AG10803 (cell line): ENCODE measurements at regions not wholly inside any gene's neighbourhood (a gene's known extent, or its start where the extent isn't known, plus 50 kb on each side); places are given as distances from the start of the nearest gene placed in this dataset.

Experiments used
- DNase-seq: peaks from one replicate; pipeline ENCODE4 v3.0.0; 2010; ENCODE audit warnings: low read depth
- H3K4me3 ChIP-seq: 2 replicates; pipeline ENCODE4 v1.5.1; 2011; ENCODE audit warnings: mild to moderate bottlenecking, low read length, control low read depth
- CTCF ChIP-seq: conservative IDR thresholded peaks from 2 replicates; pipeline ENCODE4 v1.5.1; 2011; ENCODE audit warnings: mild to moderate bottlenecking, low read length, control low read depth, inconsistent platforms

GRCh38 chr7:136062625-136063325 is 85.6 kb upstream of the MTPN start:
- TF ChIP-seq CTCF = no peak
- no peak overlapping the region for H3K4me3 ChIP-seq
- no peak for DNase-seq

DNA sequence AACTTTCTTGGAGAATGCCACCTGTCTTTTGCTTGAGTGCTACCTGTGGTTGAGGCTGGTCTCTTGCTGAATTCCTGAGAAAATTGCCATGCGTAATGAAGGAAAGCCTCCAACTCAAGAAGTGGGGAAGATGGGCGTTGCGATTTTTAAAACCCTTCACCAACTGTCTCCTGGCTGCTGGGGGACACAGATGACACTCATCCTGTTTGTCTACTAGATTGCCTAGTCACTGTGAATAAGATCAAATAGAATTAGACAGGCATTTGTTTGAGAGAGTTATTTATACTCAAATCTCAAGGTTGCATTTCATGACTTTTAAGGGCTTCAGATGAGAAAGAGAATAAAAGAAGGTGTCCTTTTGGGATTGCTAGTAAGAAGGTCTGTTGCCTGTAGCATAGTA is 84.3 kb upstream of the MTPN start:
- no peak for DNase-seq
- no peak overlapping the region for H3K4me3 ChIP-seq
- TF ChIP-seq CTCF = no peak

DNA sequence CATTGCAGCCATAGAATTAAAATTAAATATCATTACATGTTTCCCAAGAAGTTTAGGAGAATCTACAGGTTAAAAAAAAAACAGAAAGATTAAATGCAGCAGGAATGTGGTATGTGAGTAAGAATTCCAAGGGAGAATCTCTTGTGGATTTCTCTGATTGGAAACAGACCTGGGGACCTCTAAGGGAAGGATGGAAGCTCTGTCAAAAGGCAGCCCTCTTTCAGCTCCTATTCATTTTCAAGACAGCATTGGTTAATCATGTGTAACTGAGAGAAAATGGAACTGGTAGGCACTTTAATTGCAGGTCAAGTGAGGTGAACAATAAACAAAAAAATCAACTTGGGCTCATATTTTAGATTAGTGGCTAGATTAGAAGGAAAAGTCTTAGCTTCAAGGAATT is 81.4 kb upstream of the MTPN start:
- H3K4me3 ChIP-seq = no peak overlapping the region
- peak; percentile 13 for DNase-seq

DNA sequence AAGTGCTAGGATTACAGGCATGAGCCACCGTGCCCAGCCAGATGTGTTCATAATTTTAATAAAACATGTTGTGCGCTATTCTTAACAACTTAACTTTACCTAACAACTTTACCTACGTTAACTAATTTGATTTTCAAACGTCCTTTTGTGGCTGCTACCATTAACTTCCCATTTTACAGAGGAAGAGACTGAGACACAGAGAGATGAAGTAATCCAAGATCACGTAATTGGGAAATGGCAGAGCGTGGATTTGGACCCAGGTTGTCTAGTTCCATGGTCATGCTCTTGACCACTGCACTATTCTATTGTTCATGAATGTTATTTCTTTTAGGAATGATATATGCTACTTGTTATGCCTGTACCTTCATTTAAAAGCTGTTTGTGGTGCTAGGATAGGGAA is 80.3 kb upstream of the MTPN start:
- no peak for DNase-seq
- no peak overlapping the region for H3K4me3 ChIP-seq
- TF ChIP-seq CTCF = no peak

More for the DNA sequence above, 81.4 kb upstream of the MTPN start:
- TF ChIP-seq CTCF = no peak

GRCh38 chr7:136056651-136057231 is 79.6 kb upstream of the MTPN start:
- no peak for DNase-seq
- H3K4me3 ChIP-seq = no peak overlapping the region
- no peak for TF ChIP-seq CTCF

DNA sequence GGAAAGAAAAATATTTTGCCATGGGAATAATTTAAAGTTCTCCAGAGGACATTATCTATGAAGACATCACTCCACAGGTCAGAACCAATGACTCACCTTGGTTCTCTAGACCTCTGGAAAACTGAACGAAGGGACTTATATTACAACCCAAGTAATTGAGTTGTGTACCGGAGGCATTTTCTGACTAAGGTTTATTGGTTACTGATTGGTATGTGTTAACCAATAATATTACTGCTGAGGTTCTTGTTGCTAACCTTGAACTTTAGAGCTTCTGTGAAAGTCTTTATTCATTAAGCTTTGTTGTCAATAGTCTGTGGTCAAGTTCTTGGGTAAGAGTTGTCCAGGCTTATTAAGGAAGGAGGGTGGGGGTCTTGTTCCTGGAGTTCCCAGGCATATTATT is 78.1 kb upstream of the MTPN start:
- no peak overlapping the region for H3K4me3 ChIP-seq
- TF ChIP-seq CTCF = no peak

DNA sequence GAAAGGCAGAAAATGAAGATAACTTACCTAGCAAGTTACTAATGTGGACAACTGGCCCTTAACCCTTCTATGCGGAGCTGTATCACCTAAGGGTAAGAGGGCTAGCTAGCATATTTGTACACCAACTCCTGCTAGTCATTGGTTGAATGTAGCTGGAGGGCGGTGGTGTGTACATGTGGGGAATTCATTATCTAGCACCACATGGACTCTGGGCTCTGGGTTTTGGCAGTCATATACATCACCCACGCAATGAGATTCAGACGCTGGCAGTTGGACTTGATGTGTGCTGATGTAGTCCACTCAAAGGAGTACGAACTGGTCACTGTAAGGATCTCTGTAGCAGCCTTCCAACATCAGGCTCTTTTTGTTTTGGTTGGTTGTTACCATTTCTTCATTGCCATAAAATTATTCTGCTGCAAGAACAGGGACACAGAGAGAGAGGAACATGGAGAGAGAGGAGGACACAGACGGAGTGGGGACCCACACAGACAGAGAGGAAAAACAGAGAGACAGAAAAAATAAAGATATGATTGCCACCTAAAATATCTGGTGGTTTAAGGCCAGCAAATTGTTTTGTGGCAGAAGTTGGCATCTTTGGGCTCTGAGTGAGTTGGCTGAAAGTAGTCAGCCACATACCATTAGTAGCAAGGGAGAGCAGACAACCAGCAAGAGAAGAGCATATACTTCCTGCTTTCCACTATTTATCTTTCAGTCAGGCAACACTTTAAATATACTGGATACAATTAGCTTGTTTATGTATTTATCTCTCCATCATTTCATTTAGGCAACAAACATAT is 76.7 kb upstream of the MTPN start:
- H3K4me3 ChIP-seq = no peak overlapping the region
- TF ChIP-seq CTCF = no peak
- DNase-seq = no peak

More for the DNA sequence above, 78.1 kb upstream of the MTPN start:
- no peak for DNase-seq
